Liver (tissue), 8 donors: ENCODE measurements at regions not wholly inside any gene's neighbourhood (a gene's known extent, or its start where the extent isn't known, plus 50 kb on each side); places are given as distances from the start of the nearest gene placed in this dataset.

Source experiments
- DNase-seq: peaks from one replicate; pipeline ENCODE4 v3.0.0-alpha.2; 2017; ENCODE audit warnings: low spot score
- H3K27ac ChIP-seq, 2 donors: one replicate each; pipeline ENCODE4 v1.7.0; 2013; ENCODE audit warnings: inconsistent platforms in 2 of 2, low read length in 2 of 2, control low read depth in 1 of 2, low read depth in 1 of 2, mild to moderate bottlenecking in 1 of 2
- H3K27me3 ChIP-seq, 4 donors: one replicate each; pipeline versions ENCODE4 v1.6.1 to v1.7.0; 2013; ENCODE audit warnings: low read length in 3 of 4, inconsistent platforms in 1 of 4, mild to moderate bottlenecking in 1 of 4, moderate library complexity in 1 of 4; ENCODE audit not compliant: control insufficient read depth in 4 of 4, insufficient read depth in 4 of 4
- H3K36me3 ChIP-seq, 4 donors: one replicate each; pipeline versions ENCODE4 v1.6.1 to v1.7.0; 2013; ENCODE audit warnings: low read length in 3 of 4, mild to moderate bottlenecking in 3 of 4, low read depth in 1 of 4, moderate library complexity in 1 of 4; ENCODE audit not compliant: control insufficient read depth in 4 of 4, insufficient read depth in 3 of 4
- H3K4me1 ChIP-seq, 4 donors: one replicate each; pipeline versions ENCODE4 v1.6.1 to v1.7.0; 2013; ENCODE audit warnings: low read length in 3 of 4, mild to moderate bottlenecking in 3 of 4, moderate library complexity in 1 of 4; ENCODE audit not compliant: control insufficient read depth in 4 of 4, insufficient read depth in 4 of 4
- H3K4me3 ChIP-seq, 3 donors: one replicate each; pipeline versions ENCODE4 v1.6.1 to v1.7.0; 2013; ENCODE audit warnings: low read length in 3 of 3, control low read depth in 1 of 3, low read depth in 1 of 3, mild to moderate bottlenecking in 1 of 3
- H3K9ac ChIP-seq, 2 donors: one replicate each; pipeline ENCODE4 v1.7.0; 2013; ENCODE audit warnings: low read length in 2 of 2, mild to moderate bottlenecking in 2 of 2, moderate library complexity in 2 of 2, control low read depth in 1 of 2, low read depth in 1 of 2
- H3K9me3 ChIP-seq, 4 donors: one replicate each; pipeline versions ENCODE4 v1.6.1 to v1.7.0; 2013; ENCODE audit warnings: low read length in 3 of 4; ENCODE audit not compliant: control insufficient read depth in 4 of 4
- ATF3 ChIP-seq: IDR thresholded peaks from 2 replicates; pipeline ENCODE4 v1.6.1; 2016; ENCODE audit warnings: antibody characterized with exemption
- CTCF ChIP-seq: fragments of 150-350 bp; IDR thresholded peaks from 2 replicates; pipeline ENCODE4 v1.5.1; 2017; ENCODE audit warnings: improper control_type of control experiment, low read depth, low read length; ENCODE audit not compliant: missing input control
- EGR1 ChIP-seq, 2 donors: IDR thresholded peaks; 2 replicates each; pipeline ENCODE4 v1.6.1; 2016 to 2018; ENCODE audit warnings: antibody characterized with exemption in 2 of 2, low read depth in 2 of 2
- FOXA1 ChIP-seq: IDR thresholded peaks from 2 replicates; pipeline ENCODE4 v1.6.1; 2016; ENCODE audit warnings: antibody characterized with exemption
- FOXA2 ChIP-seq: IDR thresholded peaks from 2 replicates; pipeline ENCODE4 v1.6.1; 2016; ENCODE audit warnings: antibody characterized with exemption
- GABPA ChIP-seq, 2 donors: IDR thresholded peaks in 1 of 2; conservative IDR thresholded peaks in 1 of 2; 2 replicates each; pipeline ENCODE4 v1.6.1; 2016; ENCODE audit warnings: antibody characterized with exemption in 2 of 2, mild to moderate bottlenecking in 1 of 2, moderate library complexity in 1 of 2
- HNF4A ChIP-seq, 2 donors: conservative IDR thresholded peaks; 2 replicates each; pipeline ENCODE4 v1.6.1; 2016; ENCODE audit warnings: antibody characterized with exemption in 2 of 2, mild to moderate bottlenecking in 2 of 2
- HNF4G ChIP-seq: IDR thresholded peaks from 2 replicates; pipeline ENCODE4 v1.6.1; 2016; ENCODE audit warnings: antibody characterized with exemption
- NR2F2 ChIP-seq: IDR thresholded peaks from 2 replicates; pipeline ENCODE4 v1.6.1; 2016; ENCODE audit warnings: antibody characterized with exemption
- RXRA ChIP-seq, 2 donors: IDR thresholded peaks; 2 replicates each; pipeline ENCODE4 v1.6.1; 2017 to 2018; ENCODE audit warnings: antibody characterized with exemption in 2 of 2, mild to moderate bottlenecking in 1 of 2
- SP1 ChIP-seq: IDR thresholded peaks from 2 replicates; pipeline ENCODE4 v1.6.1; 2018; ENCODE audit warnings: antibody characterized with exemption, mild to moderate bottlenecking
- WGBS: extraction: QIAGEN DNeasy Blood & Tissue Kit; methylation state at CpG from one replicate; pipeline ENCODE4 v1.1.7; 2013; 5-methylcytosine and 5-hydroxymethylcytosine counted together
- TF ChIP-seq, protein P1 (sequence below): IDR thresholded peaks from 2 replicates; pipeline ENCODE4 v1.6.1; 2016; ENCODE audit warnings: antibody characterized with exemption, mild to moderate bottlenecking
- TF ChIP-seq, protein P2 (sequence below): IDR thresholded peaks from 2 replicates; pipeline ENCODE4 v1.6.1; 2016; ENCODE audit warnings: antibody characterized with exemption
- TF ChIP-seq, protein P3 (sequence below): IDR thresholded peaks from 2 replicates; pipeline ENCODE4 v1.6.1; 2016; ENCODE audit warnings: antibody characterized with exemption
- donor health status: healthy.
- donor health status: healthy.
- donor health status: healthy.
- donor health status: healthy.
- donor health status: healthy.

GRCh38 chr3:148070041-148070440, 627.7 kb upstream of the AGTR1 start:
- no peak for DNase-seq
- Histone ChIP-seq H3K27me3 (no peaks in the 10 kb centered on the region), H3K4me1 (no peaks in the 10 kb centered on the region), H3K9me3 (no peaks in the 10 kb centered on the region), H3K27ac (no peak overlapping the region), H3K36me3 (no peaks in the 10 kb centered on the region), H3K9ac (no peak overlapping the region), H3K4me3 (no peak overlapping the region)
- no peak for TF ChIP-seq FOXA2
- TF ChIP-seq RXRA (IDR thresholded peaks at IDR 0.05), result no peak
- no peak for TF ChIP-seq FOXA1
- no peak for TF ChIP-seq GABPA (IDR thresholded peaks at IDR 0.05 in 1 of 2, conservative IDR thresholded peaks at IDR 0.05 in 1 of 2)
- TF ChIP-seq SP1, result no peak
- no peak for TF ChIP-seq NR2F2
- no peak for TF ChIP-seq EGR1 (IDR thresholded peaks at IDR 0.05; ENCODE audit: low read depth in 2 of 2)
- TF ChIP-seq, protein P1, sequence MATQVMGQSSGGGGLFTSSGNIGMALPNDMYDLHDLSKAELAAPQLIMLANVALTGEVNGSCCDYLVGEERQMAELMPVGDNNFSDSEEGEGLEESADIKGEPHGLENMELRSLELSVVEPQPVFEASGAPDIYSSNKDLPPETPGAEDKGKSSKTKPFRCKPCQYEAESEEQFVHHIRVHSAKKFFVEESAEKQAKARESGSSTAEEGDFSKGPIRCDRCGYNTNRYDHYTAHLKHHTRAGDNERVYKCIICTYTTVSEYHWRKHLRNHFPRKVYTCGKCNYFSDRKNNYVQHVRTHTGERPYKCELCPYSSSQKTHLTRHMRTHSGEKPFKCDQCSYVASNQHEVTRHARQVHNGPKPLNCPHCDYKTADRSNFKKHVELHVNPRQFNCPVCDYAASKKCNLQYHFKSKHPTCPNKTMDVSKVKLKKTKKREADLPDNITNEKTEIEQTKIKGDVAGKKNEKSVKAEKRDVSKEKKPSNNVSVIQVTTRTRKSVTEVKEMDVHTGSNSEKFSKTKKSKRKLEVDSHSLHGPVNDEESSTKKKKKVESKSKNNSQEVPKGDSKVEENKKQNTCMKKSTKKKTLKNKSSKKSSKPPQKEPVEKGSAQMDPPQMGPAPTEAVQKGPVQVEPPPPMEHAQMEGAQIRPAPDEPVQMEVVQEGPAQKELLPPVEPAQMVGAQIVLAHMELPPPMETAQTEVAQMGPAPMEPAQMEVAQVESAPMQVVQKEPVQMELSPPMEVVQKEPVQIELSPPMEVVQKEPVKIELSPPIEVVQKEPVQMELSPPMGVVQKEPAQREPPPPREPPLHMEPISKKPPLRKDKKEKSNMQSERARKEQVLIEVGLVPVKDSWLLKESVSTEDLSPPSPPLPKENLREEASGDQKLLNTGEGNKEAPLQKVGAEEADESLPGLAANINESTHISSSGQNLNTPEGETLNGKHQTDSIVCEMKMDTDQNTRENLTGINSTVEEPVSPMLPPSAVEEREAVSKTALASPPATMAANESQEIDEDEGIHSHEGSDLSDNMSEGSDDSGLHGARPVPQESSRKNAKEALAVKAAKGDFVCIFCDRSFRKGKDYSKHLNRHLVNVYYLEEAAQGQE, result no peak
- TF ChIP-seq HNF4A (conservative IDR thresholded peaks at IDR 0.05), result no peak
- TF ChIP-seq CTCF, result no peak
- TF ChIP-seq, protein P2, sequence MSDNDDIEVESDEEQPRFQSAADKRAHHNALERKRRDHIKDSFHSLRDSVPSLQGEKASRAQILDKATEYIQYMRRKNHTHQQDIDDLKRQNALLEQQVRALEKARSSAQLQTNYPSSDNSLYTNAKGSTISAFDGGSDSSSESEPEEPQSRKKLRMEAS, result no peak
- 71% methylated on average over 3 of the region's 3 CpGs for WGBS

DNA sequence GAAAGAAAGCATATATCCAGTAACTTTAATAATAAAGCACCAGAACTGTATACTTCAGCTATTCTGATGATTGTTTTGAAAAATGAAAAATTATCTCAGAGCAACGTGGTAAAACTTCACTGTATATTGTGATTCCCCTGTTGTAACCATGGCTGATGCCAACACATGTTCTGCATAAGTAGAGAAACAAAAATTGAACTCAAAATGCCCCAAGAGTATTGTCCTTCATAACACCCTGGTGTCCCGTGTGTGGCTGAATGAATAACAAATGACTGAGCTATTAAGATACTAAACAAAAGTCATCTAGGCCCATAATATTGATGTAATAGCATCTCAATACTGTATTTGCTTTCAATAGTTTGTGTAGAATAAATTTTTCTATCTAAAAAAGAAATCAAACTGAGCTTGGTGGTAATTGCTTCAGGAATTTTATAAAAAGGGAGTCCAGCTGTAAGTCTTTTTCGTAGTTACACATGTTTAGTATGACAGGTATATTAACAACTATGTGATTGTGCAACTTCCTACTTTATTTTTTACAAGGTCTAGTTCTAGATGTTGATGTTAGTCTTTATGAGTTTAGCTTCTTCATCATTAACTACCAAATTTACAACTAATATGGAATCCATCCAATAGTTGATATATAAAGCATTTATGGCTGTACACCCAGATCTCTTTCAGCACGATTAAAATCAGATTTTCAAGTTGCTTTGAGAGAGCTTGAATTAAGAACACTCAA, 623.8 kb upstream of the AGTR1 start:
- 82% methylated on average over 4 of the region's 4 CpGs for WGBS
- Histone ChIP-seq H3K36me3 (no peaks in the 10 kb centered on the region), H3K4me3 (no peak overlapping the region), H3K27ac (no peak overlapping the region), H3K9ac (no peak overlapping the region), H3K27me3 (no peaks in the 10 kb centered on the region), H3K9me3 (no peaks in the 10 kb centered on the region), H3K4me1 (no peaks in the 10 kb centered on the region)
- TF ChIP-seq, protein P1, result no peak
- no peak for TF ChIP-seq GABPA (IDR thresholded peaks at IDR 0.05 in 1 of 2, conservative IDR thresholded peaks at IDR 0.05 in 1 of 2)
- TF ChIP-seq CTCF, result no peak
- no peak for TF ChIP-seq NR2F2
- no peak for TF ChIP-seq EGR1 (IDR thresholded peaks at IDR 0.05; ENCODE audit: low read depth in 2 of 2)
- no peak for TF ChIP-seq ATF3
- TF ChIP-seq HNF4G, result no peak
- TF ChIP-seq, protein P3, sequence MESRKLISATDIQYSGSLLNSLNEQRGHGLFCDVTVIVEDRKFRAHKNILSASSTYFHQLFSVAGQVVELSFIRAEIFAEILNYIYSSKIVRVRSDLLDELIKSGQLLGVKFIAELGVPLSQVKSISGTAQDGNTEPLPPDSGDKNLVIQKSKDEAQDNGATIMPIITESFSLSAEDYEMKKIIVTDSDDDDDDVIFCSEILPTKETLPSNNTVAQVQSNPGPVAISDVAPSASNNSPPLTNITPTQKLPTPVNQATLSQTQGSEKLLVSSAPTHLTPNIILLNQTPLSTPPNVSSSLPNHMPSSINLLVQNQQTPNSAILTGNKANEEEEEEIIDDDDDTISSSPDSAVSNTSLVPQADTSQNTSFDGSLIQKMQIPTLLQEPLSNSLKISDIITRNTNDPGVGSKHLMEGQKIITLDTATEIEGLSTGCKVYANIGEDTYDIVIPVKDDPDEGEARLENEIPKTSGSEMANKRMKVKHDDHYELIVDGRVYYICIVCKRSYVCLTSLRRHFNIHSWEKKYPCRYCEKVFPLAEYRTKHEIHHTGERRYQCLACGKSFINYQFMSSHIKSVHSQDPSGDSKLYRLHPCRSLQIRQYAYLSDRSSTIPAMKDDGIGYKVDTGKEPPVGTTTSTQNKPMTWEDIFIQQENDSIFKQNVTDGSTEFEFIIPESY, result no peak
- no peak for DNase-seq
